MM.1S (cell line): ENCODE measurements at regions not wholly inside any gene's neighbourhood (a gene's known extent, or its start where the extent isn't known, plus 50 kb on each side); places are given as distances from the start of the nearest gene placed in this dataset.

Source experiments
- DNase-seq: peaks from one replicate; pipeline ENCODE4 v3.0.0-alpha.2; 2015
- H2AFZ ChIP-seq: fragments of 300-600 bp; sonication (generic); 2 replicates; pipeline ENCODE4 v1.6.0; 2016; ENCODE audit warnings: antibody characterized with exemption, low read length
- H3F3A ChIP-seq: fragments of 300-600 bp; sonication (generic); 2 replicates; pipeline ENCODE4 v1.6.1; 2016; ENCODE audit warnings: mild to moderate bottlenecking, antibody characterized with exemption, low read length, moderate library complexity, mixed read lengths; ENCODE audit not compliant: insufficient read depth
- H3K27ac ChIP-seq: fragments of 300-600 bp; sonication (generic); 2 replicates; pipeline ENCODE4 v1.5.1; 2016; ENCODE audit warnings: mild to moderate bottlenecking, low read length
- H3K27me3 ChIP-seq: fragments of 300-600 bp; sonication (generic); replicated peaks from 2 replicates; pipeline ENCODE4 v1.6.0; 2016; ENCODE audit warnings: low read length; ENCODE audit not compliant: insufficient read depth
- H3K36me3 ChIP-seq: fragments of 300-600 bp; sonication (generic); replicated peaks from 2 replicates; pipeline ENCODE4 v1.6.1; 2016; ENCODE audit warnings: mild to moderate bottlenecking, low read length, mixed read lengths; ENCODE audit not compliant: insufficient read depth
- H3K4me1 ChIP-seq: fragments of 300-600 bp; sonication (generic); 2 replicates; pipeline ENCODE4 v1.6.1; 2016; ENCODE audit warnings: low read length, mixed read lengths
- H3K4me2 ChIP-seq: fragments of 300-600 bp; sonication (generic); 2 replicates; pipeline ENCODE4 v1.6.0; 2016; ENCODE audit warnings: low read depth, low read length
- H3K4me3 ChIP-seq: fragments of 300-600 bp; sonication (generic); 2 replicates; pipeline ENCODE4 v1.5.1; 2016; ENCODE audit warnings: low read length, mixed read lengths
- H3K79me2 ChIP-seq: fragments of 300-600 bp; sonication (generic); 2 replicates; pipeline ENCODE4 v1.6.1; 2016; ENCODE audit warnings: mixed run types, low read length, mixed read lengths
- H3K9ac ChIP-seq: fragments of 300-600 bp; sonication (generic); 2 replicates; pipeline ENCODE4 v1.6.1; 2016; ENCODE audit warnings: low read length, mixed read lengths
- H3K9me2 ChIP-seq: fragments of 300-600 bp; sonication (generic); replicated peaks from 2 replicates; pipeline ENCODE4 v1.6.1; 2016; ENCODE audit warnings: mild to moderate bottlenecking, low read length, mixed read lengths; ENCODE audit not compliant: insufficient read depth
- H3K9me3 ChIP-seq: fragments of 300-600 bp; sonication (generic); replicated peaks from 2 replicates; pipeline ENCODE4 v1.6.1; 2016; ENCODE audit warnings: mild to moderate bottlenecking, low read length, mixed read lengths; ENCODE audit not compliant: insufficient read depth
- H4K20me1 ChIP-seq: fragments of 300-600 bp; sonication (generic); 2 replicates; pipeline ENCODE4 v1.6.1; 2016; ENCODE audit warnings: mild to moderate bottlenecking, low read length, moderate library complexity, mixed read lengths; ENCODE audit not compliant: insufficient read depth
- EZH2 ChIP-seq: fragments of 300-600 bp; sonication (generic); optimal IDR thresholded peaks from 2 replicates; pipeline ENCODE3; 2017; ENCODE audit warnings: low read depth, mild to moderate bottlenecking, antibody characterized with exemption, low read length, mixed read lengths
- EZH2phosphoT487 ChIP-seq: fragments of 300-600 bp; sonication (generic); IDR thresholded peaks from 2 replicates; pipeline ENCODE4 v1.6.1; 2018; ENCODE audit warnings: antibody characterized with exemption, low read length
- TF ChIP-seq, protein P1 (sequence below): fragments of 300-600 bp; sonication (generic); IDR thresholded peaks from 2 replicates; pipeline ENCODE4 v1.5.1; 2016; ENCODE audit warnings: antibody characterized with exemption, low read length, mixed read lengths

DNA sequence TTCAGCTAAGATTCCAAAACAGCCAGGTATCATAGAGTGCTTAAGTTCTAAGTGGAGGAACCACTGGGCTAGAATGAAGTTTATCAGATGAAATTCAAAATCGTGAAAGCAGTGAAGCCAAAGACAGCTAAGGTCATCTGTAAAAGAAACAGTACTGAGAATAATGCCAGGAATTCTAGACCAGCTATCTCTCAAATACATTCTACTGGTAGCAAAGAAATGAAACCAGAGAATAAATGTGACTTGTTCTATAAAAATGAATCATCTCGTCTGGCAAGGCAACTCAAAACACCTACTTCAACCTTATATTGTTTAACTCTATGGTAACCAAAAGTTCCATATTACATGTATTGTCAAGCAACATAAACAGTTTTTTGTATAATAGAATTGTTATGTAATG is 51.3 kb upstream of the RGMB start:
- Histone ChIP-seq H3F3A (no peaks in the 10 kb centered on the region), H3K27ac (no peak overlapping the region), H3K27me3 (no peaks in the 10 kb centered on the region), H3K9me3 (no peaks in the 10 kb centered on the region), H3K9ac (no peak overlapping the region), H3K9me2 (no peaks in the 10 kb centered on the region), H4K20me1 (no peaks in the 10 kb centered on the region), H2AFZ (no peak overlapping the region), H3K79me2 (no peaks in the 10 kb centered on the region), H3K4me3 (no peak overlapping the region), H3K36me3 (no peaks in the 10 kb centered on the region), H3K4me2 (no peak overlapping the region), H3K4me1 (no peaks in the 10 kb centered on the region)
- TF ChIP-seq, protein P1, sequence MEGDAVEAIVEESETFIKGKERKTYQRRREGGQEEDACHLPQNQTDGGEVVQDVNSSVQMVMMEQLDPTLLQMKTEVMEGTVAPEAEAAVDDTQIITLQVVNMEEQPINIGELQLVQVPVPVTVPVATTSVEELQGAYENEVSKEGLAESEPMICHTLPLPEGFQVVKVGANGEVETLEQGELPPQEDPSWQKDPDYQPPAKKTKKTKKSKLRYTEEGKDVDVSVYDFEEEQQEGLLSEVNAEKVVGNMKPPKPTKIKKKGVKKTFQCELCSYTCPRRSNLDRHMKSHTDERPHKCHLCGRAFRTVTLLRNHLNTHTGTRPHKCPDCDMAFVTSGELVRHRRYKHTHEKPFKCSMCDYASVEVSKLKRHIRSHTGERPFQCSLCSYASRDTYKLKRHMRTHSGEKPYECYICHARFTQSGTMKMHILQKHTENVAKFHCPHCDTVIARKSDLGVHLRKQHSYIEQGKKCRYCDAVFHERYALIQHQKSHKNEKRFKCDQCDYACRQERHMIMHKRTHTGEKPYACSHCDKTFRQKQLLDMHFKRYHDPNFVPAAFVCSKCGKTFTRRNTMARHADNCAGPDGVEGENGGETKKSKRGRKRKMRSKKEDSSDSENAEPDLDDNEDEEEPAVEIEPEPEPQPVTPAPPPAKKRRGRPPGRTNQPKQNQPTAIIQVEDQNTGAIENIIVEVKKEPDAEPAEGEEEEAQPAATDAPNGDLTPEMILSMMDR, result no peak
- TF ChIP-seq EZH2phosphoT487 (no peak), EZH2 (no peak)
- DNase-seq, result no peak

DNA sequence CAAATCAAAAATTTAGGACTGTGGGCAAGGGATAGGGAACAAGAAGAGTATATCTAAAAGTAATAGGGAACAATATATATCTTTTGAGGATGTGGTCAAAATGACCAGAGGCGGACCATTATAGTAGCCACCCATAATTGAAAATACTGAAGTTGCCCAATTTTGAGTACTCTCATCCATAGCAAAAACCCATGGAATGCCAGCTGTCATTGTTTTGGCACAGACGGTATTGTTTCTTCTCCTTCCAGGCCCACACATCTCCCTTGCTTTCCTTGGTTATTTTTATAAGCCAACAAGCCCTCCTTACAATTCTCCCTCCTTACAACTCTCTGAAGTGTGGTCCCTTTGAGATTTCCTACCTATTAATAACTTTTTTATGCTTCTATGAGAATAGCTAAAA is 50.4 kb upstream of the RGMB start:
- Histone ChIP-seq H3K9ac (no peak overlapping the region), H3K27ac (no peak overlapping the region), H3K4me2 (no peak overlapping the region), H3K79me2 (no peaks in the 10 kb centered on the region), H3F3A (no peaks in the 10 kb centered on the region), H3K27me3 (no peaks in the 10 kb centered on the region), H3K9me3 (no peaks in the 10 kb centered on the region), H3K9me2 (no peaks in the 10 kb centered on the region), H3K4me1 (no peaks in the 10 kb centered on the region), H4K20me1 (no peaks in the 10 kb centered on the region), H2AFZ (no peak overlapping the region), H3K36me3 (no peaks in the 10 kb centered on the region), H3K4me3 (no peak overlapping the region)
- TF ChIP-seq EZH2 (no peak), EZH2phosphoT487 (no peak)
- TF ChIP-seq, protein P1, result no peak
- no peak for DNase-seq
